ENCODE measurements at regions not wholly inside any gene's neighbourhood (a gene's known extent, or its start where the extent isn't known, plus 50 kb on each side); places are given as distances from the start of the nearest gene placed in this dataset.
"Not testable (repeated sequence)": the region's sequence is repeated elsewhere in the genome, so short reads cannot be mapped to it uniquely, and the experiment has no call there.

GRCh38 chr6:120272038-120272437 is 922.5 kb upstream of the MAN1A1 start:
- no peaks in the 10 kb centered on the region for H3K36me3 ChIP-seq (ENCODE audit: control insufficient read depth, insufficient read depth, low read length)
- CTCF ChIA-PET (ENCODE audit: low intra/inter-chr PET ratio), result no interaction called here
- no peaks in the 10 kb centered on the region for H4K20me1 ChIP-seq (replicated peaks; ENCODE audit: control insufficient read depth, insufficient read depth, low read length)
- no peak for TF ChIP-seq RBFOX2 (IDR thresholded peaks at IDR 0.05; ENCODE audit: low read depth, low read length)
- no peak for TF ChIP-seq DNMT1 (IDR thresholded peaks at IDR 0.05)
- no peak for TF ChIP-seq NR2C2 (CRISPR knock-in tag; IDR thresholded peaks at IDR 0.05)
- TF ChIP-seq NR2C2 (tag; IDR thresholded peaks at IDR 0.05), result no peak
- no peak for TF ChIP-seq ZC3H4 (CRISPR knock-in tag; IDR thresholded peaks at IDR 0.05; ENCODE audit: borderline replicate concordance)
- no peak for TF ChIP-seq TRIM28 (IDR thresholded peaks at IDR 0.05)
- no peak for TF ChIP-seq TOE1 (IDR thresholded peaks at IDR 0.05; ENCODE audit: borderline replicate concordance)
- no peak for TF ChIP-seq TOE1 (CRISPR knock-in tag; IDR thresholded peaks at IDR 0.05; ENCODE audit: borderline replicate concordance, low read depth)
- no peak for TF ChIP-seq EWSR1 (IDR thresholded peaks at IDR 0.05; ENCODE audit: borderline replicate concordance, low read depth, partially characterized antibody)
- POLR2A ChIA-PET, result no interaction called here
- no peak overlapping the region for H3K9ac ChIP-seq (ENCODE audit: insufficient read depth in 1 of 2, low read depth in 2 of 2, low read length in 2 of 2)
- no TSS peak for BruUV-seq (replicated peaks)
- H3K27me3 ChIP-seq (ENCODE audit: control insufficient read depth in 2 of 2, insufficient read depth in 2 of 2, low read length in 2 of 2), result no peaks in the 10 kb centered on the region
- no peaks in the 10 kb centered on the region for H3K9me1 ChIP-seq (ENCODE audit: control insufficient read depth, insufficient read depth, low read length)
- in situ Hi-C loops (cut with MboI), result no loop called here
- no peak for DNase-seq (ENCODE audit: extremely low read depth in 1 of 4, low spot score in 3 of 4)
- no peak overlapping the region for H3K4me2 ChIP-seq (ENCODE audit: insufficient read depth, low read length)
- ATAC-seq, result no peak
- intact Hi-C loops (cut with micrococcal nuclease), result no loop called here
- no peak overlapping the region for H2AFZ ChIP-seq (ENCODE audit: low read depth, low read length)
- H3K9me3 ChIP-seq (replicated peaks; ENCODE audit: control insufficient read depth, insufficient read depth, low read depth, low read length), result no peaks in the 10 kb centered on the region
- no peak for FAIRE-seq
- no peaks in the 10 kb centered on the region for H3K79me2 ChIP-seq (ENCODE audit: control insufficient read depth, insufficient read depth, low read length)
- no peak overlapping the region for H3K27ac ChIP-seq (ENCODE audit: extremely low read depth, low read depth, low read length)
- no peak overlapping the region for H3K4me3 ChIP-seq
- no peaks in the 10 kb centered on the region for H3K4me1 ChIP-seq (replicated peaks in 1 of 2; ENCODE audit: control insufficient read depth in 2 of 2, insufficient read depth in 2 of 2, low read length in 2 of 2)

GRCh38 chr6:120268256-120268655 is 918.7 kb upstream of the MAN1A1 start:
- H3K9ac ChIP-seq (ENCODE audit: insufficient read depth in 1 of 2, low read depth in 2 of 2, low read length in 2 of 2); ATAC-seq; H3K9me3 ChIP-seq (replicated peaks; ENCODE audit: control insufficient read depth, insufficient read depth, low read depth, low read length); in situ Hi-C loops (cut with MboI); H3K36me3 ChIP-seq (ENCODE audit: control insufficient read depth, insufficient read depth, low read length); H3K4me2 ChIP-seq (ENCODE audit: insufficient read depth, low read length); H3K4me1 ChIP-seq (replicated peaks in 1 of 2; ENCODE audit: control insufficient read depth in 2 of 2, insufficient read depth in 2 of 2, low read length in 2 of 2); H3K79me2 ChIP-seq (ENCODE audit: control insufficient read depth, insufficient read depth, low read length); H3K9me1 ChIP-seq (ENCODE audit: control insufficient read depth, insufficient read depth, low read length); H3K4me3 ChIP-seq; H3K27ac ChIP-seq (ENCODE audit: extremely low read depth, low read depth, low read length); DNase-seq (ENCODE audit: extremely low read depth in 1 of 4, low spot score in 3 of 4); BruUV-seq (replicated peaks); H4K20me1 ChIP-seq (replicated peaks; ENCODE audit: control insufficient read depth, insufficient read depth, low read length); intact Hi-C loops (cut with micrococcal nuclease); POLR2A ChIA-PET; FAIRE-seq; H2AFZ ChIP-seq (ENCODE audit: low read depth, low read length); H3K27me3 ChIP-seq (ENCODE audit: control insufficient read depth in 2 of 2, insufficient read depth in 2 of 2, low read length in 2 of 2); CTCF ChIA-PET (ENCODE audit: low intra/inter-chr PET ratio): not testable (repeated sequence)
- 0% methylated on average over 4 of the region's 9 CpGs for WGBS (ENCODE audit: insufficient coverage, low coverage, missing lambda C conversion rate)
